Smooth muscle cell (in vitro differentiated cells): ENCODE measurements at regions not wholly inside any gene's neighbourhood (a gene's known extent, or its start where the extent isn't known, plus 50 kb on each side); places are given as distances from the start of the nearest gene placed in this dataset.

Experiments used
- DNase-seq: peaks from one replicate; lab custom pipeline; 2025; ENCODE audit not compliant: unreplicated experiment; lab: John Stamatoyannopoulos, UW
- H2AFZ ChIP-seq: fragments of 200-600 bp; sonication (generic); 2 replicates; pipeline ENCODE4 v1.6.0; 2016; ENCODE audit warnings: antibody characterized with exemption, low read depth, mild to moderate bottlenecking
- H3F3A ChIP-seq: fragments of 200-600 bp; sonication (generic); 2 replicates; pipeline ENCODE4 v1.6.0; 2017; ENCODE audit warnings: antibody characterized with exemption, low read depth
- H3K27ac ChIP-seq: fragments of 200-600 bp; sonication (generic); 2 replicates; pipeline ENCODE4 v1.5.1; 2016; ENCODE audit warnings: low read depth, mild to moderate bottlenecking
- H3K27me3 ChIP-seq: fragments of 200-600 bp; sonication (generic); 2 replicates; pipeline ENCODE4 v1.6.1; 2016; ENCODE audit warnings: low read depth, mild to moderate bottlenecking
- H3K36me3 ChIP-seq: fragments of 200-600 bp; sonication (generic); 2 replicates; pipeline ENCODE4 v1.5.1; 2016; ENCODE audit warnings: low read depth
- H3K4me1 ChIP-seq: fragments of 200-600 bp; sonication (generic); 2 replicates; pipeline ENCODE4 v1.5.1; 2016; ENCODE audit warnings: low read depth
- H3K4me2 ChIP-seq: fragments of 200-600 bp; sonication (generic); 2 replicates; pipeline ENCODE4 v1.6.0; 2016; ENCODE audit warnings: mild to moderate bottlenecking
- H3K4me3 ChIP-seq: fragments of 200-600 bp; sonication (generic); 2 replicates; pipeline ENCODE4 v1.5.1; 2016; ENCODE audit warnings: mild to moderate bottlenecking
- H3K79me2 ChIP-seq: fragments of 200-600 bp; sonication (generic); 2 replicates; pipeline ENCODE4 v1.6.0; 2016; ENCODE audit warnings: low read depth, mild to moderate bottlenecking
- H3K9ac ChIP-seq: fragments of 200-600 bp; sonication (generic); 2 replicates; pipeline ENCODE4 v1.6.0; 2016; ENCODE audit warnings: low read depth
- H3K9me3 ChIP-seq: fragments of 200-600 bp; sonication (generic); replicated peaks from 2 replicates; pipeline ENCODE4 v1.5.1; 2016; ENCODE audit warnings: low read depth
- H4K20me1 ChIP-seq: fragments of 200-600 bp; sonication (generic); 2 replicates; pipeline ENCODE4 v1.6.0; 2016; ENCODE audit warnings: low read depth
- CTCF ChIP-seq: fragments of 200-600 bp; sonication (generic); IDR thresholded peaks from 2 replicates; pipeline ENCODE4 v1.5.1; 2017; ENCODE audit warnings: borderline replicate concordance, mild to moderate bottlenecking, antibody characterized with exemption; ENCODE audit not compliant: insufficient read depth, poor library complexity, severe bottlenecking
- WGBS: methylation state at CpG from one replicate; pipeline ENCODE4 v1.1.7; 2016; ENCODE audit warnings: low lambda C conversion rate; 5-methylcytosine and 5-hydroxymethylcytosine counted together

GRCh38 chr3:55160241-55160983, 232.6 kb upstream of the LRTM1 start:
- Histone ChIP-seq H3F3A (peaks cover 36% of the 10 kb centered on the region), H3K27ac (peak overlapping the region; percentile 98), H3K79me2 (no peaks in the 10 kb centered on the region), H4K20me1 (no peaks in the 10 kb centered on the region), H3K36me3 (no peaks in the 10 kb centered on the region), H3K4me2 (peak overlapping the region; percentile 68), H3K4me3 (no peak overlapping the region), H3K27me3 (no peaks in the 10 kb centered on the region), H3K9me3 (no peaks in the 10 kb centered on the region), H2AFZ (no peak overlapping the region), H3K9ac (peak overlapping the region; percentile 81), H3K4me1 (peaks cover 17% of the 10 kb centered on the region)
- TF ChIP-seq CTCF: no peak
- WGBS: 2% methylated on average over 12 of the region's 12 CpGs
- DNase-seq: peak; percentile 73

- no peaks in the 10 kb centered on the region for H3K36me3 ChIP-seq
- no peaks in the 10 kb centered on the region for H3K27me3 ChIP-seq
- no peak for DNase-seq
- H3K27ac ChIP-seq: peak overlapping the region; percentile 98
- H3K79me2 ChIP-seq: no peaks in the 10 kb centered on the region
- peak overlapping the region; percentile 53 for H3K9ac ChIP-seq
- no peak overlapping the region for H2AFZ ChIP-seq
- H3K9me3 ChIP-seq: no peaks in the 10 kb centered on the region
- TF ChIP-seq CTCF: no peak
- peaks cover 36% of the 10 kb centered on the region for H3F3A ChIP-seq
- WGBS: 63% methylated on average over 2 of the region's 2 CpGs
- no peak overlapping the region for H3K4me3 ChIP-seq
- no peaks in the 10 kb centered on the region for H4K20me1 ChIP-seq
- peaks cover 17% of the 10 kb centered on the region for H3K4me1 ChIP-seq
- peak overlapping the region; percentile 58 for H3K4me2 ChIP-seq
These were observed 231.9 kb upstream of the LRTM1 start for GRCh38 chr3:55159711-55160110.

- 90% methylated on average over 2 of the region's 2 CpGs for WGBS
- Histone ChIP-seq H3K27ac (peak overlapping the region; percentile 98), H3K4me3 (no peak overlapping the region), H3K27me3 (no peaks in the 10 kb centered on the region), H3K36me3 (no peaks in the 10 kb centered on the region), H2AFZ (no peak overlapping the region), H3K4me1 (peaks cover 17% of the 10 kb centered on the region), H3K9ac (peak overlapping the region; percentile 22), H3K79me2 (no peaks in the 10 kb centered on the region), H4K20me1 (no peaks in the 10 kb centered on the region), H3K9me3 (no peaks in the 10 kb centered on the region), H3F3A (peaks cover 36% of the 10 kb centered on the region), H3K4me2 (no peak overlapping the region)
- no peak for TF ChIP-seq CTCF
- no peak for DNase-seq
These were observed 231.2 kb upstream of the LRTM1 start for GRCh38 chr3:55159016-55159415.

GRCh38 chr3:55158345-55158744, 230.5 kb upstream of the LRTM1 start:
- peaks cover 36% of the 10 kb centered on the region for H3F3A ChIP-seq
- WGBS: 73% methylated on average over 3 of the region's 3 CpGs
- no peak overlapping the region for H3K4me3 ChIP-seq
- no peaks in the 10 kb centered on the region for H3K79me2 ChIP-seq
- H3K36me3 ChIP-seq: no peaks in the 10 kb centered on the region
- no peak for DNase-seq
- no peaks in the 10 kb centered on the region for H3K27me3 ChIP-seq
- peak overlapping the region; percentile 22 for H3K9ac ChIP-seq
- H3K4me2 ChIP-seq: peak overlapping the region; percentile 40
- H3K9me3 ChIP-seq: no peaks in the 10 kb centered on the region
- no peaks in the 10 kb centered on the region for H4K20me1 ChIP-seq
- no peak overlapping the region for H2AFZ ChIP-seq
- H3K4me1 ChIP-seq: peaks cover 17% of the 10 kb centered on the region
- no peak for TF ChIP-seq CTCF
- H3K27ac ChIP-seq: peak overlapping the region; percentile 98
